NCI-H510A (cell line): ENCODE measurements at regions not wholly inside any gene's neighbourhood (a gene's known extent, or its start where the extent isn't known, plus 50 kb on each side); places are given as distances from the start of the nearest gene placed in this dataset.

Experiments used
- DNase-seq: peaks from one replicate; lab custom pipeline; 2025; lab: John Stamatoyannopoulos, UW

GRCh38 chr1:217311766-217312165 lies 319.1 kb downstream of the GPATCH2 start:
- no peak for DNase-seq

GRCh38 chr1:217311269-217311668 lies 319.6 kb downstream of the GPATCH2 start:
- no peak for DNase-seq

- DNase-seq, result no peak
These were observed 349.6 kb downstream of the GPATCH2 start for GRCh38 chr1:217281332-217281731.

- DNase-seq, result no peak
These were observed 355.1 kb downstream of the GPATCH2 start for GRCh38 chr1:217275655-217276398.

GRCh38 chr1:217274927-217275654 lies 355.8 kb downstream of the GPATCH2 start:
- DNase-seq, result no peak

- no peak for DNase-seq
These were observed 356.5 kb downstream of the GPATCH2 start for GRCh38 chr1:217274416-217274815.

GRCh38 chr1:217273866-217274265 lies 357.0 kb downstream of the GPATCH2 start:
- DNase-seq, result no peak

- no peak for DNase-seq
These were observed 358.5 kb downstream of the GPATCH2 start for GRCh38 chr1:217272385-217272784.

GRCh38 chr1:217270101-217270500 lies 360.8 kb downstream of the GPATCH2 start:
- no peak for DNase-seq

- no peak for DNase-seq
These were observed 362.8 kb downstream of the GPATCH2 start for GRCh38 chr1:217268058-217268457.

GRCh38 chr1:217261636-217262035 lies 369.3 kb downstream of the GPATCH2 start:
- DNase-seq, result no peak

GRCh38 chr1:217260676-217261075 lies 370.2 kb downstream of the GPATCH2 start:
- no peak for DNase-seq

- DNase-seq, result no peak
These were observed 376.9 kb downstream of the GPATCH2 start for GRCh38 chr1:217253985-217254384.

- DNase-seq, result no peak
These were observed 377.5 kb downstream of the GPATCH2 start for GRCh38 chr1:217253351-217253750.

GRCh38 chr1:217251121-217251520 lies 379.8 kb downstream of the GPATCH2 start:
- no peak for DNase-seq

- DNase-seq, result no peak
These were observed 381.0 kb downstream of the GPATCH2 start for GRCh38 chr1:217249857-217250256.

GRCh38 chr1:217244971-217245370 lies 385.9 kb downstream of the GPATCH2 start:
- DNase-seq, result no peak

GRCh38 chr1:217240656-217241055 lies 390.2 kb downstream of the GPATCH2 start:
- DNase-seq, result no peak

- DNase-seq, result no peak
These were observed 391.9 kb downstream of the GPATCH2 start for GRCh38 chr1:217238945-217239344.

GRCh38 chr1:217230412-217230811 lies 400.5 kb downstream of the GPATCH2 start:
- no peak for DNase-seq

- DNase-seq, result no peak
These were observed 402.2 kb downstream of the GPATCH2 start for GRCh38 chr1:217228689-217229088.

GRCh38 chr1:217224201-217224600 lies 406.7 kb downstream of the GPATCH2 start:
- DNase-seq, result no peak

- DNase-seq, result no peak
These were observed 416.3 kb downstream of the GPATCH2 start for GRCh38 chr1:217214551-217214950.

GRCh38 chr1:217211486-217211885 lies 419.4 kb downstream of the GPATCH2 start:
- DNase-seq, result no peak
